NK-92 (cell line): ENCODE measurements at regions not wholly inside any gene's neighbourhood (a gene's known extent, or its start where the extent isn't known, plus 50 kb on each side); places are given as distances from the start of the nearest gene placed in this dataset.

Experiments used
- DNase-seq: peaks from one replicate; lab custom pipeline; 2025; ENCODE audit not compliant: unreplicated experiment; lab: John Stamatoyannopoulos, UW

GRCh38 chr2:19141234-19142004, 217.0 kb downstream of the OSR1 start:
- no peak for DNase-seq

- DNase-seq: no peak
These were observed 217.8 kb downstream of the OSR1 start for GRCh38 chr2:19140463-19141208.

GRCh38 chr2:19139386-19139785, 219.0 kb downstream of the OSR1 start:
- DNase-seq: no peak

- DNase-seq: no peak
These were observed 220.1 kb downstream of the OSR1 start for GRCh38 chr2:19138264-19138825.

- no peak for DNase-seq
These were observed 221.0 kb downstream of the OSR1 start for GRCh38 chr2:19137433-19137832.

GRCh38 chr2:19132967-19133366, 225.5 kb downstream of the OSR1 start:
- no peak for DNase-seq

- no peak for DNase-seq
These were observed 226.6 kb downstream of the OSR1 start for GRCh38 chr2:19131871-19132270.

GRCh38 chr2:19128148-19128547, 230.3 kb downstream of the OSR1 start:
- DNase-seq: no peak

- DNase-seq: no peak
These were observed 230.8 kb downstream of the OSR1 start for GRCh38 chr2:19127616-19128015.

- DNase-seq: no peak
These were observed 232.3 kb downstream of the OSR1 start for GRCh38 chr2:19125901-19126680.

GRCh38 chr2:19124135-19124534, 234.3 kb downstream of the OSR1 start:
- DNase-seq: no peak

- DNase-seq: no peak
These were observed 234.9 kb downstream of the OSR1 start for GRCh38 chr2:19123556-19123955.

GRCh38 chr2:19122220-19122619, 236.2 kb downstream of the OSR1 start:
- no peak for DNase-seq

GRCh38 chr2:19120941-19121750, 237.3 kb downstream of the OSR1 start:
- no peak for DNase-seq

- no peak for DNase-seq
These were observed 238.2 kb downstream of the OSR1 start for GRCh38 chr2:19120181-19120580.

GRCh38 chr2:19119326-19120001, 239.0 kb downstream of the OSR1 start:
- DNase-seq: no peak

- DNase-seq: no peak
These were observed 241.5 kb downstream of the OSR1 start for GRCh38 chr2:19116918-19117317.

- DNase-seq: no peak
These were observed 243.6 kb downstream of the OSR1 start for GRCh38 chr2:19114754-19115231.

- DNase-seq: no peak
These were observed 244.3 kb downstream of the OSR1 start for GRCh38 chr2:19114126-19114525.

GRCh38 chr2:19111354-19111753, 247.1 kb downstream of the OSR1 start:
- DNase-seq: no peak
